ENCODE measurements at regions not wholly inside any gene's neighbourhood (a gene's known extent, or its start where the extent isn't known, plus 50 kb on each side); places are given as distances from the start of the nearest gene placed in this dataset.

GRCh38 chr6:49300443-49300842, 162.6 kb downstream of the MMUT start:
- no TSS peak for BruUV-seq (replicated peaks)
- H3K9me2 ChIP-seq (ENCODE audit: insufficient read depth) = no peaks in the 10 kb centered on the region
- TF ChIP-seq ATF3 (IDR thresholded peaks at IDR 0.05) (no peak), CEBPB (IDR thresholded peaks at IDR 0.05; ENCODE audit: low read depth) (no peak), FOSL1 (IDR thresholded peaks at IDR 0.05; ENCODE audit: low read depth) (no peak), SP1 (IDR thresholded peaks at IDR 0.05; ENCODE audit: low read depth) (no peak), POLR2AphosphoS5 (IDR thresholded peaks at IDR 0.05; ENCODE audit: low read depth, low read length) (no peak)
- TF ChIP-seq, protein P1, sequence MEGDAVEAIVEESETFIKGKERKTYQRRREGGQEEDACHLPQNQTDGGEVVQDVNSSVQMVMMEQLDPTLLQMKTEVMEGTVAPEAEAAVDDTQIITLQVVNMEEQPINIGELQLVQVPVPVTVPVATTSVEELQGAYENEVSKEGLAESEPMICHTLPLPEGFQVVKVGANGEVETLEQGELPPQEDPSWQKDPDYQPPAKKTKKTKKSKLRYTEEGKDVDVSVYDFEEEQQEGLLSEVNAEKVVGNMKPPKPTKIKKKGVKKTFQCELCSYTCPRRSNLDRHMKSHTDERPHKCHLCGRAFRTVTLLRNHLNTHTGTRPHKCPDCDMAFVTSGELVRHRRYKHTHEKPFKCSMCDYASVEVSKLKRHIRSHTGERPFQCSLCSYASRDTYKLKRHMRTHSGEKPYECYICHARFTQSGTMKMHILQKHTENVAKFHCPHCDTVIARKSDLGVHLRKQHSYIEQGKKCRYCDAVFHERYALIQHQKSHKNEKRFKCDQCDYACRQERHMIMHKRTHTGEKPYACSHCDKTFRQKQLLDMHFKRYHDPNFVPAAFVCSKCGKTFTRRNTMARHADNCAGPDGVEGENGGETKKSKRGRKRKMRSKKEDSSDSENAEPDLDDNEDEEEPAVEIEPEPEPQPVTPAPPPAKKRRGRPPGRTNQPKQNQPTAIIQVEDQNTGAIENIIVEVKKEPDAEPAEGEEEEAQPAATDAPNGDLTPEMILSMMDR (IDR thresholded peaks at IDR 0.05 in 2 of 3, conservative IDR thresholded peaks at IDR 0.05 in 1 of 3; ENCODE audit: borderline replicate concordance in 1 of 3, insufficient read depth in 1 of 3, low read depth in 2 of 3, low read length in 2 of 3) = no peak
- no peak overlapping the region for H2AFZ ChIP-seq (ENCODE audit: low read depth, low read length, poor library complexity, severe bottlenecking)
- no peaks in the 10 kb centered on the region for H3K27me3 ChIP-seq (ENCODE audit: insufficient read depth, low read length)
- RAD21 ChIA-PET (ENCODE audit: low non-redundant PET in 1 of 2, low total read pairs in 2 of 2, uncharacterized antibody in 2 of 2, unreplicated experiment in 2 of 2) = no interaction called here
- H3K79me2 ChIP-seq (ENCODE audit: insufficient read depth, low read length) = no peaks in the 10 kb centered on the region
- H3K27ac ChIP-seq (ENCODE audit: low read depth, low read length) = no peak overlapping the region
- no peaks in the 10 kb centered on the region for H3K4me1 ChIP-seq (ENCODE audit: control insufficient read depth in 1 of 2, insufficient read depth in 2 of 2, low read length in 2 of 2)
- H4K20me1 ChIP-seq (ENCODE audit: insufficient read depth) = no peaks in the 10 kb centered on the region
- DNase-seq (ENCODE audit: low read depth, low spot score) = no peak
- POLR2A ChIA-PET = no interaction called here
- intact Hi-C loops (cut with micrococcal nuclease) = no loop called here
- CTCF ChIA-PET = no interaction called here
- no peak overlapping the region for H3K4me3 ChIP-seq (replicated peaks in 1 of 2; ENCODE audit: low read depth in 1 of 2, low read length in 2 of 2)
- H3K9ac ChIP-seq (ENCODE audit: low read length) = no peak overlapping the region
- H3K4me2 ChIP-seq (ENCODE audit: low read length) = no peak overlapping the region
- ATAC-seq = no peak
- H3K36me3 ChIP-seq (ENCODE audit: control insufficient read depth in 1 of 2, insufficient read depth in 2 of 2, low read length in 2 of 2) = no peaks in the 10 kb centered on the region
- H3K9me3 ChIP-seq (ENCODE audit: control insufficient read depth in 1 of 2, insufficient read depth in 1 of 2, low read depth in 1 of 2, low read length in 2 of 2) = no peaks in the 10 kb centered on the region

- H3K9ac ChIP-seq (ENCODE audit: low read length) = no peak overlapping the region
- no peak overlapping the region for H3K4me3 ChIP-seq (replicated peaks in 1 of 2; ENCODE audit: low read depth in 1 of 2, low read length in 2 of 2)
- BruUV-seq (replicated peaks) = no TSS peak
- ChIA-PET CTCF (no interaction called here), POLR2A (no interaction called here), RAD21 (ENCODE audit: low non-redundant PET in 1 of 2, low total read pairs in 2 of 2, uncharacterized antibody in 2 of 2, unreplicated experiment in 2 of 2) (no interaction called here)
- H3K27me3 ChIP-seq (ENCODE audit: insufficient read depth, low read length) = no peaks in the 10 kb centered on the region
- no peaks in the 10 kb centered on the region for H3K9me3 ChIP-seq (ENCODE audit: control insufficient read depth in 1 of 2, insufficient read depth in 1 of 2, low read depth in 1 of 2, low read length in 2 of 2)
- H3K9me2 ChIP-seq (ENCODE audit: insufficient read depth) = no peaks in the 10 kb centered on the region
- H3K4me1 ChIP-seq (ENCODE audit: control insufficient read depth in 1 of 2, insufficient read depth in 2 of 2, low read length in 2 of 2) = no peaks in the 10 kb centered on the region
- no peak for DNase-seq (ENCODE audit: low read depth, low spot score)
- no peak overlapping the region for H3K4me2 ChIP-seq (ENCODE audit: low read length)
- H4K20me1 ChIP-seq (ENCODE audit: insufficient read depth) = no peaks in the 10 kb centered on the region
- TF ChIP-seq YY1 (IDR thresholded peaks at IDR 0.05; ENCODE audit: extremely low read depth, insufficient replicate concordance, low read depth, low read length) (no peak), CBX3 (IDR thresholded peaks at IDR 0.05; ENCODE audit: low read depth) (no peak), CEBPB (IDR thresholded peaks at IDR 0.05; ENCODE audit: low read depth) (no peak), EZH2 (IDR thresholded peaks at IDR 0.05) (no peak), ZNF274 (IDR thresholded peaks at IDR 0.05; ENCODE audit: low read depth, low read length) (no peak), ELF1 (IDR thresholded peaks at IDR 0.05; ENCODE audit: borderline replicate concordance, low read depth) (no peak)
- no peak overlapping the region for H2AFZ ChIP-seq (ENCODE audit: low read depth, low read length, poor library complexity, severe bottlenecking)
- H3K36me3 ChIP-seq (ENCODE audit: control insufficient read depth in 1 of 2, insufficient read depth in 2 of 2, low read length in 2 of 2) = no peaks in the 10 kb centered on the region
- no peaks in the 10 kb centered on the region for H3K79me2 ChIP-seq (ENCODE audit: insufficient read depth, low read length)
- no peak for ATAC-seq
- no peak overlapping the region for H3K27ac ChIP-seq (ENCODE audit: low read depth, low read length)
- intact Hi-C loops (cut with micrococcal nuclease) = no loop called here
These were observed 163.8 kb downstream of the MMUT start for GRCh38 chr6:49299279-49299678.
